A204.1 (cell line): ENCODE measurements at regions not wholly inside any gene's neighbourhood (a gene's known extent, or its start where the extent isn't known, plus 50 kb on each side); places are given as distances from the start of the nearest gene placed in this dataset.
"Not testable (repeated sequence)": the region's sequence is repeated elsewhere in the genome, so short reads cannot be mapped to it uniquely, and the experiment has no call there.

Source experiments
- FAIRE-seq: peaks from 2 replicates; lab custom pipeline; 2012; peaks lifted over from hg19 to GRCh38; lab: Jason Lieb, UNC

- no peak for FAIRE-seq
Observed at GRCh38 chr4:13903061-13903460, 275.5 kb upstream of the BOD1L1 start.

GRCh38 chr4:13903901-13904300, 276.4 kb upstream of the BOD1L1 start:
- FAIRE-seq = no peak

GRCh38 chr4:13905543-13905942, 278.0 kb upstream of the BOD1L1 start:
- FAIRE-seq = no peak

- FAIRE-seq = no peak
Observed at GRCh38 chr4:13906727-13907126, 279.2 kb upstream of the BOD1L1 start.

GRCh38 chr4:13907255-13907751, 279.8 kb upstream of the BOD1L1 start:
- FAIRE-seq = no peak

GRCh38 chr4:13908455-13908854, 280.9 kb upstream of the BOD1L1 start:
- FAIRE-seq = no peak

GRCh38 chr4:13910556-13910955, 283.0 kb upstream of the BOD1L1 start:
- no peak for FAIRE-seq

- FAIRE-seq = no peak
Observed at GRCh38 chr4:13911256-13911655, 283.7 kb upstream of the BOD1L1 start.

GRCh38 chr4:13912436-13912925, 285.0 kb upstream of the BOD1L1 start:
- FAIRE-seq = no peak

- no peak for FAIRE-seq
Observed at GRCh38 chr4:13912966-13913365, 285.4 kb upstream of the BOD1L1 start.

GRCh38 chr4:13917015-13917414, 289.5 kb upstream of the BOD1L1 start:
- FAIRE-seq = no peak

GRCh38 chr4:13918110-13918509, 290.6 kb upstream of the BOD1L1 start:
- no peak for FAIRE-seq

GRCh38 chr4:13918991-13919441, 291.5 kb upstream of the BOD1L1 start:
- FAIRE-seq = no peak

GRCh38 chr4:13920111-13920875, 292.8 kb upstream of the BOD1L1 start:
- FAIRE-seq = no peak

GRCh38 chr4:13920901-13921300, 293.4 kb upstream of the BOD1L1 start:
- no peak for FAIRE-seq

GRCh38 chr4:13921805-13922204, 294.3 kb upstream of the BOD1L1 start:
- no peak for FAIRE-seq

- no peak for FAIRE-seq
Observed at GRCh38 chr4:13922459-13922858, 294.9 kb upstream of the BOD1L1 start.

- no peak for FAIRE-seq
Observed at GRCh38 chr4:13922873-13923645, 295.5 kb upstream of the BOD1L1 start.

- not testable (repeated sequence) for FAIRE-seq
Observed at GRCh38 chr4:13924900-13925299, 297.4 kb upstream of the BOD1L1 start.

- FAIRE-seq = no peak
Observed at GRCh38 chr4:13928214-13928613, 300.7 kb upstream of the BOD1L1 start.

- FAIRE-seq = no peak
Observed at GRCh38 chr4:13930155-13930554, 302.6 kb upstream of the BOD1L1 start.

- no peak for FAIRE-seq
Observed at GRCh38 chr4:13933191-13933590, 305.7 kb upstream of the BOD1L1 start.

- FAIRE-seq = no peak
Observed at GRCh38 chr4:13938299-13938698, 310.8 kb upstream of the BOD1L1 start.
